Naive B cell (primary cell): ENCODE measurements at regions not wholly inside any gene's neighbourhood (a gene's known extent, or its start where the extent isn't known, plus 50 kb on each side); places are given as distances from the start of the nearest gene placed in this dataset.

Experiments used
- ATAC-seq, 2 donors: fragments of 150-1000 bp; cut with Tn5 transposase; 2 replicates each; pipeline ENCODE4 v1.10.0; 2021; ENCODE audit warnings: low read depth in 2 of 2, mild to moderate bottlenecking in 2 of 2, moderate library complexity in 2 of 2
- DNase-seq: peaks from one replicate; pipeline ENCODE4 v3.0.0; 2022
- H3K27ac Mint-ChIP-seq, 6 donors: one replicate each; pipeline ENCODE4 v1.8.0; 2020 to 2022; ENCODE audit warnings: mild to moderate bottlenecking in 6 of 6, mixed read lengths in 6 of 6, moderate library complexity in 5 of 6, inconsistent platforms in 2 of 6
- H3K27me3 Mint-ChIP-seq, 3 donors: one replicate each; pipeline ENCODE4 v1.8.0; 2021 to 2022; ENCODE audit warnings: mixed read lengths in 3 of 3, mild to moderate bottlenecking in 1 of 3
- H3K36me3 Mint-ChIP-seq, 2 donors: one replicate each; pipeline ENCODE4 v1.8.0; 2020 to 2022; ENCODE audit warnings: mixed read lengths in 2 of 2, inconsistent platforms in 1 of 2, mild to moderate bottlenecking in 1 of 2
- H3K4me1 Mint-ChIP-seq, 3 donors: one replicate each; pipeline ENCODE4 v1.8.0; 2020 to 2022; ENCODE audit warnings: mixed read lengths in 3 of 3, inconsistent platforms in 1 of 3, mild to moderate bottlenecking in 1 of 3, moderate library complexity in 1 of 3
- H3K4me3 Mint-ChIP-seq, 8 donors: one replicate each; pipeline ENCODE4 v1.8.0; 2020 to 2022; ENCODE audit warnings: mild to moderate bottlenecking in 8 of 8, mixed read lengths in 8 of 8, moderate library complexity in 8 of 8, inconsistent platforms in 2 of 8
- H3K9me3 Mint-ChIP-seq, 7 donors: one replicate each; pipeline ENCODE4 v1.8.0; 2020 to 2022; ENCODE audit warnings: mixed read lengths in 7 of 7, mild to moderate bottlenecking in 5 of 7, inconsistent platforms in 2 of 7, moderate library complexity in 1 of 7

- Mint-ChIP-seq H3K4me3 (no peak overlapping the region), H3K9me3 (no peaks in the 10 kb centered on the region), H3K27ac (peak overlapping the region in 1 of 6 donors; percentile 41), H3K27me3 (peaks cover 0 to 10% (median 0%) of the 10 kb centered on the region in 3 donors), H3K36me3 (no peaks in the 10 kb centered on the region), H3K4me1 (peaks cover 0 to 4% (median 1%) of the 10 kb centered on the region in 3 donors)
- no peak for DNase-seq
- no peak for ATAC-seq
Measured at GRCh38 chr1:234753979-234754378, 144.0 kb upstream of the IRF2BP2 start.

DNA sequence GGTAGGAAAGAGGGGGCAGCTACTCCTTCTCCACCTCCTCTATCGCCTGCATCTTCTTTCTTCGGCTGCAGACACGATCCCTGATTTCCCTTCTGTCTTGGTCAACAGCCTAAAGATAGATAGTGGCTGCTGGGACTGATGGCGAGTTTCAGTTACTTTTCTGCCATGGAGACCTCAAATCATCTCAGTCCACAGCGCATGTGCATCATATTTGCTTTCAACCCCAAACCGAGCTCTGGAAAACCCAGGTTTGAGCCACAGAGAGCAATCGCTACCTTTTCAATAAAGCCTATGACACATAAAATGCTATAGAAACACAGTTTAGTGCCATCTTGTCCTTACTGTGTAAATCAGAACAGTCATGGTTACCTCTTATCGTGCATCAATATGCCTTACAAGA, 142.9 kb upstream of the IRF2BP2 start:
- Mint-ChIP-seq H3K27me3 (peaks cover 0 to 10% (median 0%) of the 10 kb centered on the region in 3 donors), H3K9me3 (no peaks in the 10 kb centered on the region), H3K36me3 (no peaks in the 10 kb centered on the region), H3K4me3 (no peak overlapping the region), H3K4me1 (peaks cover 0 to 4% (median 0%) of the 10 kb centered on the region in 3 donors), H3K27ac (no peak overlapping the region)
- no peak for ATAC-seq
- DNase-seq = no peak

- Mint-ChIP-seq H3K4me3 (no peak overlapping the region), H3K36me3 (no peaks in the 10 kb centered on the region), H3K27ac (no peak overlapping the region), H3K4me1 (no peaks in the 10 kb centered on the region), H3K9me3 (no peaks in the 10 kb centered on the region), H3K27me3 (peaks cover 0 to 3% (median 0%) of the 10 kb centered on the region in 3 donors)
- no peak for DNase-seq
- no peak for ATAC-seq
Measured at GRCh38 chr1:234751678-234752077, 141.7 kb upstream of the IRF2BP2 start.

DNA sequence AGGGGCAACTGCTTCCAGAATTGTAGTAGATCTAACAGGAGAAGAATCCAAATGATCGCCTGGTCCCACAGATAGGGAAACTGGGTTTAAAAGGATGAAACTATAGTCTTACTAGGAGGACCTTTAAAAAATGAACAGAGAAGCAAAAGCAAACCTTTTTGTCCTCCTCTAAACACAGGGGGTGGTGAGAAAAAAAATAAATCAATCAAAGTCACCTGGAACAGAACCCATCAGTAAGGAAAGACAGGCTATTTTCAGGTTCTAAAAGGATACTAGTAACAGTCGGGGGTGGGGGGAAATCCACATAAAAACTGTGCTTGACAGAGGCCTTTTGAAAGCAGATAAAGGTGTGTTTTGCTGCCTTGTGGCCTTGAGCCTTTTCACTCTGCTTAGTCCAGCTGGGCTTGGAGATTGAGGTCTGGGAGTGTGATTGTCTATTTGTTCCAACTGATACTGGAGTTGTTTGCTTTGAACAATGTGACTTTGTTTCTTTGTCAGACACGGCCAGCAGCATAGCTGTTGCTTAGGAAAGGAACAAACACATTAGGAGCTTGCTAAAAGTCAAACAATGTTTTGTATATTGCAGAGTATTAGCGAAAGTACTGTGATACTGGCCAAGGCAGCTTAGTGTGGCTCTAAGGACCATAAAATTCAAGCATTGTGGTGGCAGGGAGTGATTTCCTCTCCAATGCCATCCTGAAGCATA, 141.1 kb upstream of the IRF2BP2 start:
- Mint-ChIP-seq H3K4me1 (no peaks in the 10 kb centered on the region), H3K36me3 (no peaks in the 10 kb centered on the region), H3K27me3 (no peaks in the 10 kb centered on the region), H3K27ac (no peak overlapping the region), H3K9me3 (no peaks in the 10 kb centered on the region), H3K4me3 (no peak overlapping the region)
- DNase-seq (no peak), ATAC-seq (no peak)

DNA sequence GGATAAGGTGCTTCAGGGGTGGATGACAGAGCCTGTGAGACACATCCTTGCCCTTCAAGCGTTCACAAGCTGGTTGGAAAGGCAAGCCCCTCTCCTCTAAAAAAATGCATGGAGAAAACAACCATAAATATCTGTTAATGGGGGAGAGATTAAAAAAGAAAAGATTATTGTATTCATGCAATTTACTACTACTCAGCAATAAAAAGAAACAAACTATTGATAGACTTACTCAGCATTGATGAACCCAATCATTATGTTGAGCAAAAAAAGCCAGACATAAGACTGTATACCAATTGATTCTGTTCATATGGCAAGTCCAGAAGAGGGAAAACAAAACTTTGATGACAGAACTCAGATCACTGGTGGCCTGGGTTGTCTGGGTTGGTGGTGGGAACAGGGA, 138.7 kb upstream of the IRF2BP2 start:
- no peak for ATAC-seq
- no peak overlapping the region for H3K4me3 Mint-ChIP-seq
- no peak for DNase-seq
- no peaks in the 10 kb centered on the region for H3K9me3 Mint-ChIP-seq
- peak overlapping the region in 1 of 6 donors; percentile 76 for H3K27ac Mint-ChIP-seq
- no peaks in the 10 kb centered on the region for H3K36me3 Mint-ChIP-seq
- no peaks in the 10 kb centered on the region for H3K4me1 Mint-ChIP-seq
- H3K27me3 Mint-ChIP-seq = no peaks in the 10 kb centered on the region

DNA sequence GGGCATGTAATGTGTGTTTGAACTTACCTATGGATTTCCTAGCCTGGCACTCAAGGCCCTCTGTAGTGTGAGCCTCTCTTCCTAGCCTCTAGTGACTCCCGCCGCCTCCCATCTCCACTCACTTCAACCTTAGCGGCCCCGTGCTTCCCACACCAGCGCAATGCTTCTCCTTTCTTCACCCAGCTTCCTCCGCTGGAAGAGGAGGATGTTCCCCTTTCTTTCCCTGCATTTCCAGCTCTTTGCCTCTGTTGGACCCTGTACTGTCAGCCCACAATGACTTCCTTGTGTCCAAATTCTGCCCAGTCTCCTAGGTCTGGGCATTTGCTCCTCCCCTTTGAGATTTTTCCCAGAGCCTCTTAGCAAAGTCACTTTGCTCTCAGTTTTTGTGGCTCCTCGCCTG, 138.1 kb upstream of the IRF2BP2 start:
- Mint-ChIP-seq H3K4me3 (no peak overlapping the region), H3K36me3 (no peaks in the 10 kb centered on the region), H3K4me1 (no peaks in the 10 kb centered on the region), H3K27me3 (no peaks in the 10 kb centered on the region), H3K9me3 (no peaks in the 10 kb centered on the region), H3K27ac (no peak overlapping the region)
- ATAC-seq = no peak
- no peak for DNase-seq

DNA sequence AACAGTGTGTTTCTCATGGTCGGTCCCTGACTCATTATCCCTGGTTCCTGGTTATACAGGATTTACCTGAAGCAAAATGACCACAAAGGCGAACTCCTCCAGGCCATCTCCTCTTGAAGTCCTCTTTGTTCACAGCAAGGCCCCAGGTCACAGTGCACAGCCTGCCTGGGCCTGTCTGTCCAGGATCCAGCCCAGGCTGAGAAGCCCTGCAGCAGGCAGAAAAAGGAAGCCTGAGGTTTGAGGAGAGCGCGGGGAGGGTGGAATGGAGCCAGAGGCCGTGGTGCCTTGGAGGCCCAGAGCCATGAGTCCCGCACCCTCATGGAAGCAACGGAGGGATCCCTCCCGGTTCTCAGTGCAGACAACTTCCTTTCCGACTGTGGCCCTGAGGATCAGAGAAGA, 136.8 kb upstream of the IRF2BP2 start:
- Mint-ChIP-seq H3K4me1 (no peaks in the 10 kb centered on the region), H3K36me3 (no peaks in the 10 kb centered on the region), H3K9me3 (no peaks in the 10 kb centered on the region), H3K4me3 (no peak overlapping the region), H3K27me3 (no peaks in the 10 kb centered on the region), H3K27ac (no peak overlapping the region)
- ATAC-seq (no peak), DNase-seq (no peak)

- H3K9me3 Mint-ChIP-seq = no peaks in the 10 kb centered on the region
- peak overlapping the region in 1 of 6 donors; percentile 87 for H3K27ac Mint-ChIP-seq
- H3K4me3 Mint-ChIP-seq = peak overlapping the region in 1 of 8 donors; percentile 15
- no peak for DNase-seq
- no peaks in the 10 kb centered on the region for H3K4me1 Mint-ChIP-seq
- no peak for ATAC-seq
- H3K27me3 Mint-ChIP-seq = no peaks in the 10 kb centered on the region
- H3K36me3 Mint-ChIP-seq = no peaks in the 10 kb centered on the region
Measured at GRCh38 chr1:234745844-234746797, 136.1 kb upstream of the IRF2BP2 start.

GRCh38 chr1:234745276-234745675, 135.3 kb upstream of the IRF2BP2 start:
- Mint-ChIP-seq H3K4me3 (no peak overlapping the region), H3K9me3 (peaks cover 0 to under 1% (median 0%) of the 10 kb centered on the region in 7 donors), H3K27me3 (peaks cover 0 to 8% (median 0%) of the 10 kb centered on the region in 3 donors), H3K4me1 (no peaks in the 10 kb centered on the region), H3K27ac (no peak overlapping the region), H3K36me3 (no peaks in the 10 kb centered on the region)
- ATAC-seq = no peak
- no peak for DNase-seq

DNA sequence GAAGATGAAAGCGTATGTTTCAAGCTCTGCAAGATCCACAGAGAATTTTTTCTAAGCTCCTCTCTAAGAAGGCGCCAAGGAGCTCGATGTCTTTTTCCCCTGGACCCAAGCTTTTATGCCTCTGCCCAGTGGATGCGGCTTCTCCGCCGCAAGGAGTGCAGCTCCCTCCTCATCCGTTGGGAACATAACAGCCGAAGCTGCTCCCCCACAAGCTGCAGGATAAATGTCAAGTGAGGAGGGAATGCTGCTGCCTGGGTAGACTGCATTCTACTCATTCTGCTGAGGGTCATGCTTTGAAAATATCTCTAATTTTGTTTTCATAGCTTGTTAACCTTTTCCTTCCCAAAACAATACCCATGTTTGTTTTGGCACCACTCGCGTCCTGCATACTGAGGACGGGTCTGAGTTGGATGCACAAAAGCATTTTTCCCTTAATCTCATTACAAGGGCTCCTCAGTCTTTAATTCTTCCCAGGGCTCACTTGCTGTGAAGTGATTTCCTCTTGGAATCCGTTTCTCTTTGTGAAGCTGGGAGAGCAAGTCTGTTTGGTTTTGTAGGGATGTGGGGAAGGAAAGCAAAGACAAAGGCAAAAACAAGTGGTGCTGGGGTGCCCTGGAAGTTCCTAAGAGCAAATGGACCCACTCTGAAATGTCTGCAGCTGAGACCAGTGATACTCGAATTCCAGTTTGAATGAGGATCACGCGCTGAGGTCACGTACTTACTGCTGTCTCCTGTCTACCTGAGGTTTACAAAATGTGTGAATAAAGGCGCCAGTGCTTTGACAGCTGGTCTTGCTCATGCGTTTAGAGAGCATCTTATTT, 134.0 kb upstream of the IRF2BP2 start:
- no peaks in the 10 kb centered on the region for H3K36me3 Mint-ChIP-seq
- peaks cover 0 to 11% (median 0%) of the 10 kb centered on the region in 3 donors for H3K27me3 Mint-ChIP-seq
- H3K4me1 Mint-ChIP-seq = no peaks in the 10 kb centered on the region
- H3K4me3 Mint-ChIP-seq = peak overlapping the region in 1 of 8 donors; percentile 15
- ATAC-seq (no peak), DNase-seq (no peak)
- H3K9me3 Mint-ChIP-seq = peaks cover 0 to 2% (median 0%) of the 10 kb centered on the region in 7 donors
- H3K27ac Mint-ChIP-seq = no peak overlapping the region

DNA sequence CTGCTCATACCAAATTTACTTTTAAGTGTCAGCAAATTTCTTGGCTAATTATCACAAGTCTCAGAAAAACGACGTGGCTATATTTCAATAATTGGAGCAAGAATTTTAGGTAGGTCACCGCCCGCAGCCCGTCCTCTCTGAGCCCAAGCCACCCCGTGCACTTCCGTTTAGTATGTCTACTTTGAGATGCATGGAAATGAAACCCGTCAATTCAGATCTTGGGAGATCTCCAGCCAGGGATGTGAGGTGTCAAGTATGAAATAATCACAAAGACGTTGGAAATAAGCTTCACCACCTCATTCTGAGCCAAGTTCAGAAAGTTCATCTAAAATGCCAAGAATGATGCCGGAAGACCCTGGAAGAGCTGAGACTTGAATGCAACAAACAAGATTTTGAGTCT, 132.6 kb upstream of the IRF2BP2 start:
- Mint-ChIP-seq H3K9me3 (peaks cover 0 to 2% (median 0%) of the 10 kb centered on the region in 7 donors), H3K36me3 (no peaks in the 10 kb centered on the region), H3K4me3 (no peak overlapping the region), H3K27ac (peak overlapping the region in 1 of 6 donors; percentile 12), H3K4me1 (no peaks in the 10 kb centered on the region), H3K27me3 (peaks cover 0 to 11% (median 0%) of the 10 kb centered on the region in 3 donors)
- DNase-seq = no peak
- ATAC-seq = no peak

DNA sequence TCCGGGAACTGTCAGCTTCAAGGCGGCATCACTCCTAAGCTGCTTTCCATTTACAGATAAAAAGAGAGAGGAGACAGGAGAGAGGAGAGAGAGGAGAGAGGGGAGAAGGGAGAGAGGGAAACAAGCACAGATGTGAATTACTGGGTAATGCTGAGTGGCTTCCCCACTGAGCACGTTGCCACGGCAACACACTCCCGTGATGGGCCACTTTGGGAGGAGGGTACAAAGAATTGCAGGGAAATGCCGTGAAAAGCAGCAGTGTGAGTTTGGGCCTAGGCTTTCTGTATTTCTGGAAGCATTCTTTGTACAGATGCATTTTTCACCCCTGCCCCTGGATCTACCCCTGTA, 128.0 kb upstream of the IRF2BP2 start:
- no peak overlapping the region for H3K27ac Mint-ChIP-seq
- H3K4me1 Mint-ChIP-seq = no peaks in the 10 kb centered on the region
- no peaks in the 10 kb centered on the region for H3K36me3 Mint-ChIP-seq
- peaks cover 0 to 11% (median 0%) of the 10 kb centered on the region in 3 donors for H3K27me3 Mint-ChIP-seq
- H3K4me3 Mint-ChIP-seq = no peak overlapping the region
- DNase-seq = no peak
- H3K9me3 Mint-ChIP-seq = peaks cover 0 to 2% (median 0%) of the 10 kb centered on the region in 7 donors
- ATAC-seq = no peak

DNA sequence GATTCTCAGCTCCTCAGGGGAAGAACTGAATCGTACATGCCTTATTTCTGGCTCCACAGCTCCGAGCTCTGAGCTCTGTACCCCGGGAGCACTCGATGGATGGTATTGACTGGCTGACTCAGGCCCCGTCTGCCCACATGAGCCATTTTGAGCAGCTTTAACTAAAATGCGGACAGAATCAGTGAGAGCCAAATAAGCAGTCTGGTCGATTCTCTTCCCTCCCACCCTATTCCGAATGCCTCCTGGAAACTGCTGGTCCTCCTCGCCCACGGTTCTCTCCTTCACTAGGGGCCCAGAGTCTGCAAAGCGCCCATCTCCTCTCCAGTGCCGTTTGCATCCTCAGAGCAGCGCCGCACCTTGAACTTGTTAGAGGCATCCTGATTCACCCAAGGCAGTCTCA, 125.9 kb upstream of the IRF2BP2 start:
- peak overlapping the region in 3 of 6 donors; percentile 36 to 86 (median 56) for H3K27ac Mint-ChIP-seq
- H3K4me1 Mint-ChIP-seq = peaks cover 18 to 19% (median 18%) of the 10 kb centered on the region in 3 donors
- DNase-seq = no peak

More for the DNA sequence above, 125.9 kb upstream of the IRF2BP2 start:
- Mint-ChIP-seq H3K27me3 (peaks cover 0 to 10% (median 0%) of the 10 kb centered on the region in 3 donors), H3K9me3 (peaks cover 0 to 2% (median 0%) of the 10 kb centered on the region in 7 donors), H3K36me3 (no peaks in the 10 kb centered on the region), H3K4me3 (no peak overlapping the region)
- no peak for ATAC-seq
